Epithelial cell of prostate (primary cell): ENCODE measurements at regions not wholly inside any gene's neighbourhood (a gene's known extent, or its start where the extent isn't known, plus 50 kb on each side); places are given as distances from the start of the nearest gene placed in this dataset.

Experiments
- DNase-seq: peaks from one replicate; pipeline ENCODE4 v3.0.0-alpha.2; 2011; ENCODE audit warnings: low read depth, low spot score
- H3K27ac ChIP-seq: fragments of 450-650 bp; 2 replicates; pipeline ENCODE4 v1.5.1; 2017; ENCODE audit warnings: mild to moderate bottlenecking

DNA sequence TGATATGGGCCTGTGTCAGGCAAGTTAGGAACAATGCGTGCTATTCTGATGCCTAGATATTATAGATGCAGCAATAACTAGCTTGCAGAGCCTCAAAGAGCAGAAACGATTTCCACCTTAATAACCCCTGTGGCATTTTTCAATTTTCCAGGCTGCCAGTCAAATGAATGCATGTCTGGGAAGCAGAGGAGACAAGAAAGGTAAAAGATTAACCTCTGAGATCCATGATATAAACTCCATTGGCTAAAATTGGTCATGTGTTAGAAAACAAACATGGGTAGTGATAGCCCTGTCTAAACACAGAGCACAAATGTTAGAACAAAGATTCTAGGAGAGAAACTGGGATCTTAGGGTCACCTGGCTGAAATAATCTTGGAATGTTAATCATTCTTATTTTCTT lies 811.1 kb downstream of the DIAPH3 start:
- no peak for DNase-seq

DNA sequence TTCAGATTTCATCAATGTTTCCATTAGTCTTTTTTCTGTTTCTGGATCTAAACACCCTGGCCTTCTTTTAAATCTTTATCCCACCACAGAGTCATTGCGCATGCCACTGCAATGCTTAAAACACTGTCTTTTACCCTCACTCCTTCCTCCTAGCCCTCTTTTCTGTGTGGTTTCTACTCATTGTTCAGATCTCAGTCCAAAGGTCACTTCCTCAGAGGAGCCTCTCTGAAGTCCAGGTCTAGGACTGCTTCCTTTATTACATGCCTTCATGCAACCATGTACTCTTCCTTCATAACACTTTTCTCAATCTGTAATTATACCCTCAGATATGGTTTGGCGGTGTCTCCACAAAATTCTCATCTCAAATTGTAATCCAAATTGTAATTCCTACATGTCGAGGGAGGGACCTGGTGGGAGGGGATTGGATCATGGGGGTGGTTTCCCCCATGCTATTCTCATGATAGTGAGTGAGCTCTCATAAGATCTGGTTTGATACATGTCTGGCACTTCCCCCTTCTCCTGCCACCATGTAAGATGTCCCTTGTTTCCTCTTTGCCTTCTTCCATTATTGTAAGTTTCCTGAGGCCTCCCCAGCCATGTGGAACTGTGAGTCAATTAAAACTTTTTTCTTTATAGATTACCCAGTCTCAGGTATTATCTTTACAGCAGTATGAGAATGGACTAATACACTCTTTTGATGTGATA lies 808.9 kb downstream of the DIAPH3 start:
- DNase-seq, result no peak
- H3K27ac ChIP-seq, result no peak overlapping the region

More for the DNA sequence above, 811.1 kb downstream of the DIAPH3 start:
- no peak overlapping the region for H3K27ac ChIP-seq

- H3K27ac ChIP-seq, result no peak overlapping the region
- DNase-seq, result no peak
These were observed 807.1 kb downstream of the DIAPH3 start for GRCh38 chr13:59356607-59357006.

- H3K27ac ChIP-seq, result no peak overlapping the region
- no peak for DNase-seq
These were observed 805.7 kb downstream of the DIAPH3 start for GRCh38 chr13:59358014-59358413.

GRCh38 chr13:59360108-59360507 lies 803.6 kb downstream of the DIAPH3 start:
- no peak for DNase-seq
- H3K27ac ChIP-seq, result no peak overlapping the region

GRCh38 chr13:59360916-59361315 lies 802.8 kb downstream of the DIAPH3 start:
- DNase-seq, result no peak
- H3K27ac ChIP-seq, result no peak overlapping the region

DNA sequence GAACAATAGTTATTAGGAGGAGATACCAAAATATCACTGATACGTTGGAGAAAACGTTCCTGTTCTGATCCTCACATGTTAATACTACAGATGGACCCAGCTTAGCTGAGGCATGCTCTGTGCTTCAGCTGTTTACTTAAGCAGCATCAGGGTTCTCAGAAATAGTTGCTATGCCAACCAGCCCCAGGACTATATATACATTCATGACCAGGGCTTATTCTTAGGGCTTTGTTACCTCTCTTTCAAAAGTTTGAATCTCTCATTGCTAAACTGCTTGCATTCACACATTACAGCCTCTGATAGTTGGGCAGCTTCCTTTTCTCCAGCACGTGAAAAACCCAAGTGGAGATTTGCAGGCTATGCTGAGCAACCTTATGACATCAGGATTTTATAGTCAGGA lies 800.4 kb downstream of the DIAPH3 start:
- DNase-seq, result no peak

DNA sequence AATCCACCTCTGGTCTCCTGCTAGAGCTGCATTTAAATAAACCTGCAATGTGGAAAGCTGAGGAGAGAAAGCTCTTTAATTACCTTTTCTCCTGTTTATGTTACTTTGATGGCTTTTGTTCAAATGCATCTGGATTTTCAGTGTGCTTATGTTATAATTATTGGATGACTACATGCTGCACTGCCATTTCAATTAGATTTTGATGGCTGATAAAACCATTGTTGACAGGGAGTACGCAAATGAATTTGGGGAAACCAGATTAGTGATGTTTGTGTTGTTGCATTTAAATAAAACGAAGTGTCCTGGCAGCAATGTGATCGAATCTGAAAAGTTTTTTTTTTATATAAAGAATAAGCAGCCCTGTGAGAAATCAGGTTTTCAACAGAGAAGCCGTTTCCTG lies 799.8 kb downstream of the DIAPH3 start:
- no peak for DNase-seq
- H3K27ac ChIP-seq, result no peak overlapping the region

More for the DNA sequence above, 800.4 kb downstream of the DIAPH3 start:
- H3K27ac ChIP-seq, result no peak overlapping the region

GRCh38 chr13:59364641-59365085 lies 799.1 kb downstream of the DIAPH3 start:
- no peak for DNase-seq

GRCh38 chr13:59367467-59367866 lies 796.3 kb downstream of the DIAPH3 start:
- DNase-seq, result no peak
- no peak overlapping the region for H3K27ac ChIP-seq

More at GRCh38 chr13:59364641-59365085, 799.1 kb downstream of the DIAPH3 start:
- H3K27ac ChIP-seq, result no peak overlapping the region

DNA sequence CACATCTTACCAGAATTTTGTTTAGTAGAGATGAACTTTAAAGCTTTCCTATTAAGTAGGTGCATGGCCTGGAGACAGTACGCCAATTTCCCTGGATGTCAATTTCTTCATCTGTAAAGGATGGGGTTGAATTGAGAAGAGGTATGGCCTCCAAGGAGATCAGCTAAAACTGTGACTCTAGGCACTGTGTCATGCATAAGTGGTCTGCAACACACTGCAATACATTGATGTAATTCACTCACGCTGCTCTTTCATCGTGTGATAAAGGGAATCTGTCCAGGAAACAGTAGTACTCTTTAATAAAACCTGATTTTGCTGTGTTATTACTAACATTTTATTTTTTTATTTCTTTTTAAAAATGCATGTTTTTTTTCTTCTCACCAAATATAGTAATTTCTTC lies 795.8 kb downstream of the DIAPH3 start:
- DNase-seq, result no peak
- no peak overlapping the region for H3K27ac ChIP-seq

GRCh38 chr13:59368693-59369092 lies 795.0 kb downstream of the DIAPH3 start:
- DNase-seq, result no peak
- no peak overlapping the region for H3K27ac ChIP-seq

- no peak for DNase-seq
- H3K27ac ChIP-seq, result no peak overlapping the region
These were observed 792.5 kb downstream of the DIAPH3 start for GRCh38 chr13:59371229-59371628.

- DNase-seq, result no peak
- H3K27ac ChIP-seq, result no peak overlapping the region
These were observed 790.4 kb downstream of the DIAPH3 start for GRCh38 chr13:59373341-59373740.

- DNase-seq, result no peak
- no peak overlapping the region for H3K27ac ChIP-seq
These were observed 789.0 kb downstream of the DIAPH3 start for GRCh38 chr13:59374691-59375090.

- no peak for DNase-seq
These were observed 779.6 kb downstream of the DIAPH3 start for GRCh38 chr13:59384154-59384553.

DNA sequence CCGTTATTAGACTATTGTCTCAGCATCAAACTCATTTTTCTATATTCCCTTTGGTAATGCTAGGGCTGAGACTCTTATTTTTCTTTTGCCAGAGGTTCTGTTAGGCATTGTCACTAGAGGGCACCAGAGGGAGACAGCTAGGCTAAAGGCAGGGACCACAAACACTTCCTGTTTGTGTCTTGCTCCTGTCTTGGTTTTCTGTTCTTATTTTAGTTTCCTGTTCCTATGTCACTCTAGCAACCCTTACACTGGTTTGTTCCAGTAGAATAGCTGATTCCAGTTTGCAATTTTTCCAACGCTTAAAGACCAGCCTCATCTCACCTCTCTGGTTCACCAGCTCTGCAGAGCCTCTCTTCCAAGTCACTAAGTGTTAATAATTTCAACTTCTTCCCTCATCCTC lies 772.0 kb downstream of the DIAPH3 start:
- DNase-seq, result peak; percentile 0
- H3K27ac ChIP-seq, result no peak overlapping the region

More at GRCh38 chr13:59384154-59384553, 779.6 kb downstream of the DIAPH3 start:
- no peak overlapping the region for H3K27ac ChIP-seq

DNA sequence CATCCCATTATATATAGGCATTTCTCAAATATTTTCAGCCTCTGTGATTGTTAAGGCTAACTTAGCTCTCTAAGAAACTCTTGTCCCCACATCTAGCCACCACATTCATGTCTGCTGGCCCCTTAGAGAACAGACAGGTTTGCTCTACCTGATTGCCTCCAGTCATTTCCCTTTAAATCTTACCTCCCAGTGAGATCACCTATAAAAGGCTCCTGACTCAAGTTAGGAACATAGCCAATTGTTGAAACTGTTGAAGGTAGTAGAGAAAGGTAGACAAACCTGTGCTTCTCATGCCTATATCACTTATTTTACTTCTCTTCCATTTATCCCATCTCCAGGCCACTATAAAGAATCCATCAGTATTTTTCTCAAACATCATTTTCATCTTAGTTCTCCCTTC lies 771.4 kb downstream of the DIAPH3 start:
- no peak for DNase-seq
- no peak overlapping the region for H3K27ac ChIP-seq

GRCh38 chr13:59394496-59394895 lies 769.2 kb downstream of the DIAPH3 start:
- no peak for DNase-seq
- no peak overlapping the region for H3K27ac ChIP-seq

- DNase-seq, result no peak
- no peak overlapping the region for H3K27ac ChIP-seq
These were observed 765.6 kb downstream of the DIAPH3 start for GRCh38 chr13:59398127-59398526.

GRCh38 chr13:59398661-59399060 lies 765.1 kb downstream of the DIAPH3 start:
- no peak for DNase-seq
- no peak overlapping the region for H3K27ac ChIP-seq

DNA sequence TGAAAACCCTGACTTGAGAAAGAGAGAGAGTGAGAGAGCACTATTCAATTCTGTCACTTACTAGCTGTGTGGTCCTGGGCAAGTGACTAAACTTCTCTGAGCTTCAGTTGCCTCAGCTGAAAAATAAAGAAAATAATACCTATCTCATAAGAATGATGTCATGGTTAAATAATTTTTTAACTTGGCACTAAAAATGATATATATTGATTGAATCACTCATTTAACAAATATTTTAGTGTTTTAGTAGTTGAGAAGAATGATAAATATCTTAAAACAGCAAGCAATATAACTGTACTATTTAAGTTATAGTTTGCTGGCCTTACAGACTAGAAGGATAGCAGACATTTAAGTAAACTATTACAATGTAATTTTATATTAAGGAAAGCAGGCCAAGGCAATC lies 764.2 kb downstream of the DIAPH3 start:
- H3K27ac ChIP-seq, result no peak overlapping the region
- DNase-seq, result no peak
